HG03095 (cell line): ENCODE measurements at regions not wholly inside any gene's neighbourhood (a gene's known extent, or its start where the extent isn't known, plus 50 kb on each side); places are given as distances from the start of the nearest gene placed in this dataset.
"Not testable (repeated sequence)": the region's sequence is repeated elsewhere in the genome, so short reads cannot be mapped to it uniquely, and the experiment has no call there.

Experiments
- ATAC-seq: cut with Tn5 transposase; IDR thresholded peaks from one replicate; pipeline ENCODE4 v1.9.1; 2021; ENCODE audit warnings: moderate library complexity; ENCODE audit not compliant: unreplicated experiment

- ATAC-seq: no peak
Observed at GRCh38 chr14:62462988-62463387, 582.3 kb downstream of the KCNH5 start.

- no peak for ATAC-seq
Observed at GRCh38 chr14:62468946-62469345, 576.3 kb downstream of the KCNH5 start.

GRCh38 chr14:62470935-62471334, 574.3 kb downstream of the KCNH5 start:
- no peak for ATAC-seq

GRCh38 chr14:62491146-62491545, 554.1 kb downstream of the KCNH5 start:
- ATAC-seq: no peak

GRCh38 chr14:62497708-62498107, 547.5 kb downstream of the KCNH5 start:
- ATAC-seq: no peak

- ATAC-seq: no peak
Observed at GRCh38 chr14:62501021-62501750, 544.1 kb downstream of the KCNH5 start.

- no peak for ATAC-seq
Observed at GRCh38 chr14:62505045-62505444, 540.2 kb downstream of the KCNH5 start.

- not testable (repeated sequence) for ATAC-seq
Observed at GRCh38 chr14:62521309-62521708, 523.9 kb downstream of the KCNH5 start.

GRCh38 chr14:62528296-62528695, 517.0 kb downstream of the KCNH5 start:
- no peak for ATAC-seq

GRCh38 chr14:62532181-62532580, 513.1 kb downstream of the KCNH5 start:
- no peak for ATAC-seq

GRCh38 chr14:62546862-62547474, 498.3 kb downstream of the KCNH5 start:
- ATAC-seq: no peak

GRCh38 chr14:62557416-62557815, 487.8 kb downstream of the KCNH5 start:
- ATAC-seq: no peak

GRCh38 chr14:62558451-62558850, 486.8 kb downstream of the KCNH5 start:
- no peak for ATAC-seq

- no peak for ATAC-seq
Observed at GRCh38 chr14:62585247-62585646, 460.0 kb downstream of the KCNH5 start.

GRCh38 chr14:62592877-62593276, 452.4 kb downstream of the KCNH5 start:
- ATAC-seq: no peak

- ATAC-seq: no peak
Observed at GRCh38 chr14:62597143-62597542, 448.1 kb downstream of the KCNH5 start.

- ATAC-seq: no peak
Observed at GRCh38 chr14:62599616-62600385, 445.5 kb downstream of the KCNH5 start.

- ATAC-seq: no peak
Observed at GRCh38 chr14:62602712-62603111, 442.5 kb downstream of the KCNH5 start.

- no peak for ATAC-seq
Observed at GRCh38 chr14:62604524-62604923, 440.7 kb downstream of the KCNH5 start.

GRCh38 chr14:62614122-62614521, 431.1 kb downstream of the KCNH5 start:
- ATAC-seq: no peak

GRCh38 chr14:62616668-62617067, 428.6 kb downstream of the KCNH5 start:
- no peak for ATAC-seq

GRCh38 chr14:62626416-62626815, 418.8 kb downstream of the KCNH5 start:
- no peak for ATAC-seq
